Ovary (tissue), 7 donors: ENCODE measurements at regions not wholly inside any gene's neighbourhood (a gene's known extent, or its start where the extent isn't known, plus 50 kb on each side); places are given as distances from the start of the nearest gene placed in this dataset.
A peak's percentile ranks its signal among the peaks of the same experiment; 100 is the strongest.

Source experiments
- DNase-seq, 5 donors: peaks; one replicate each; pipeline ENCODE4 v3.0.0-alpha.2; 2019 to 2020
- H3K27ac ChIP-seq, 2 donors: fragments of 200-600 bp; one replicate each; pipeline versions ENCODE4 v1.5.1 to v1.8.0; 2019 to 2022
- H3K27me3 ChIP-seq: fragments of 200-600 bp; one replicate; pipeline ENCODE4 v1.8.0; 2022
- H3K36me3 ChIP-seq: fragments of 200-600 bp; sonication (generic); one replicate; pipeline ENCODE4 v1.5.1; 2019
- H3K4me1 ChIP-seq: one replicate; pipeline ENCODE4 v1.8.1; 2013; ENCODE audit warnings: mild to moderate bottlenecking, moderate library complexity; ENCODE audit not compliant: insufficient read depth
- H3K4me3 ChIP-seq: fragments of 200-600 bp; sonication (generic); one replicate; pipeline ENCODE4 v1.5.1; 2017
- H3K9me3 ChIP-seq, 2 donors: fragments of 200-600 bp in 1 of 2; sonication (generic) in 1 of 2; one replicate each; pipeline versions ENCODE4 v1.5.1 to v1.8.1; 2013 to 2019; ENCODE audit warnings: mild to moderate bottlenecking in 1 of 2, moderate library complexity in 1 of 2
- EP300 ChIP-seq: sonication (generic); formaldehyde crosslinking; IDR thresholded peaks from one replicate; pipeline ENCODE4 v1.6.1; 2017; ENCODE audit warnings: antibody characterized with exemption
- POLR2A ChIP-seq: fragments of 450-650 bp; IDR thresholded peaks from one replicate; pipeline ENCODE4 v1.6.1; 2017; ENCODE audit warnings: antibody characterized with exemption, mild to moderate bottlenecking, moderate library complexity
- WGBS, 3 donors: extraction: QIAGEN DNeasy Blood & Tissue Kit in 1 of 3; methylation state at CpG; one replicate each; pipeline versions ENCODE4 v1.1.5 to v1.1.7; 2013 to 2017; 5-methylcytosine and 5-hydroxymethylcytosine counted together
- intact Hi-C, 4 donors: fragments of 100-400 bp; cut with DNase I; formaldehyde crosslinking; loops; one replicate each; pipeline versions ENCODE4 v1.11.0 to v1.15.1; 2022 to 2023
- TF ChIP-seq, protein P1 (sequence below), 3 donors: fragments of 450-650 bp in 2 of 3; fragments of 200-600 bp in 1 of 3; IDR thresholded peaks; one replicate each; pipeline versions ENCODE4 v1.5.1 to v1.8.0; 2016 to 2022; ENCODE audit warnings: antibody characterized with exemption in 3 of 3, mild to moderate bottlenecking in 1 of 3
- donor health status: DM: no; HTN: no; CAD: no; lungs with moderate emphysema.
- donor health status: DM: no; HTN: no; CAD: no.
- donor health status: Bipolar disorder and iron deficiency.
- donor health status: DM: no; HTN: no; CAD: no.
- donor health status: DM: yes; HTN: yes; CAD: no.

DNA sequence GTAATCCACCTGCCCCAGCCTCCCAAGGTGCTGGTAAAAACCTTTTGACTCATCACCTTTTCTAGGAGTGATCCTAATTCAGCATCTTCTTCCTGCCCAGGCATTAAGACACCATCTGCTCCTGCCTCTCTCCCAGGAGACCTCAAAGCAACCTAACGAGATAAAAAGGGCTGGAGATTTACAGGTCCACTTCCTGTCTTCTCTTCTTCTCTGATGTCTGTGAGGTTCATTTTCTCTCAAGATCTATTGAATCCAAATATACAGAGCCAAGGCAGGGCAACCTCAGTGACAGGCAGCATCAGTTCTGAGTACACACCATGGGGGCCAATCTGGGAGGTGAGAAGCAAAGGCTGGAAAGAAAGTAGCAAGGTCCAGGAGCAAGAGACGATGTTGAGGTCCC is 219.4 kb downstream of the SETD4 start:
- Histone ChIP-seq H3K27me3 (no peaks in the 10 kb centered on the region), H3K4me1 (no peaks in the 10 kb centered on the region), H3K27ac (no peak overlapping the region), H3K4me3 (no peak overlapping the region), H3K36me3 (no peaks in the 10 kb centered on the region), H3K9me3 (no peaks in the 10 kb centered on the region)
- intact Hi-C loops = loop anchor here in 2 of 4 donors (5.0 to 10.0 kb wide), 2 partner anchors 946 to 954 kb away; no protein-coding TSS in a partner anchor
- WGBS, 3 donors = 80 to 89% (median 87%) methylated on average over 2 of the region's 2 CpGs
- TF ChIP-seq, protein P1, sequence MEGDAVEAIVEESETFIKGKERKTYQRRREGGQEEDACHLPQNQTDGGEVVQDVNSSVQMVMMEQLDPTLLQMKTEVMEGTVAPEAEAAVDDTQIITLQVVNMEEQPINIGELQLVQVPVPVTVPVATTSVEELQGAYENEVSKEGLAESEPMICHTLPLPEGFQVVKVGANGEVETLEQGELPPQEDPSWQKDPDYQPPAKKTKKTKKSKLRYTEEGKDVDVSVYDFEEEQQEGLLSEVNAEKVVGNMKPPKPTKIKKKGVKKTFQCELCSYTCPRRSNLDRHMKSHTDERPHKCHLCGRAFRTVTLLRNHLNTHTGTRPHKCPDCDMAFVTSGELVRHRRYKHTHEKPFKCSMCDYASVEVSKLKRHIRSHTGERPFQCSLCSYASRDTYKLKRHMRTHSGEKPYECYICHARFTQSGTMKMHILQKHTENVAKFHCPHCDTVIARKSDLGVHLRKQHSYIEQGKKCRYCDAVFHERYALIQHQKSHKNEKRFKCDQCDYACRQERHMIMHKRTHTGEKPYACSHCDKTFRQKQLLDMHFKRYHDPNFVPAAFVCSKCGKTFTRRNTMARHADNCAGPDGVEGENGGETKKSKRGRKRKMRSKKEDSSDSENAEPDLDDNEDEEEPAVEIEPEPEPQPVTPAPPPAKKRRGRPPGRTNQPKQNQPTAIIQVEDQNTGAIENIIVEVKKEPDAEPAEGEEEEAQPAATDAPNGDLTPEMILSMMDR (IDR thresholded peaks at IDR 0.05) = no peak
- no peak for TF ChIP-seq POLR2A
- TF ChIP-seq EP300 = no peak
- no peak for DNase-seq

DNA sequence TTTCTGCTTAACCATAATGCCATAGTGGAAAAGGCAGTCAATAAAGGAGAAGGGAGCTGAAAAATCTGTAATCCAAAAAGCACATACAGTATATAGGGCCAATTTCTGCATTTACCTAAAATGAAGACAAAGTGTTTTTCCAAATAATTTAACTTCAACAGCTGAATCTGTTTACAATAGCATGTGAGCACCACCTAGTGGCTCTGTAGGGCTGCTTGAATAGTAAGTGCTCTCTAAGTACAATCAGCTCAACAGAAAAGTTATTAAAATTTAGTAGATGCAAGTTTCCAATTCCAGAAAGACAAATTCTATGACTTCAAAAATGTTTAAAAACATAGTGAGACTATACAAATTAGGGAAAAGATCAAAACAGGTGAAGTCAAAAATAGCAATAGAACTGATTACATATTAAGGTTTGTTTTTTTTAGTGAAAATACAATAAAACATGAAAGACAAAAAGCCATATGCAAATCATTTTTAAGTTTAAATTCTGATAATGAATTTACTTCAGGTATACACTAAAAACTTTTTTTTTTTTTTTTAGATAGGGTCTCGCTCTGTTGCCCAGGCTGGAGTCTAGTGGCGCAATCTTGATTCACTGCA is 220.0 kb downstream of the SETD4 start:
- no peaks in the 10 kb centered on the region for H3K9me3 ChIP-seq
- H3K27ac ChIP-seq = no peak overlapping the region
- 92 to 100% (median 96%) methylated on average over 2 of the region's 2 CpGs for WGBS, 3 donors
- DNase-seq = peak; percentile 37 to 61 (median 44)
- H3K27me3 ChIP-seq = no peaks in the 10 kb centered on the region
- no peaks in the 10 kb centered on the region for H3K4me1 ChIP-seq
- TF ChIP-seq, protein P1 (IDR thresholded peaks at IDR 0.05) = peak; percentile 37 to 70 (median 38)
- TF ChIP-seq EP300 = no peak
- H3K36me3 ChIP-seq = no peaks in the 10 kb centered on the region
- intact Hi-C loops = loop anchor here in 2 of 4 donors (5.0 to 10.0 kb wide), 2 partner anchors 945 to 953 kb away; no protein-coding TSS in a partner anchor
- H3K4me3 ChIP-seq = no peak overlapping the region

DNA sequence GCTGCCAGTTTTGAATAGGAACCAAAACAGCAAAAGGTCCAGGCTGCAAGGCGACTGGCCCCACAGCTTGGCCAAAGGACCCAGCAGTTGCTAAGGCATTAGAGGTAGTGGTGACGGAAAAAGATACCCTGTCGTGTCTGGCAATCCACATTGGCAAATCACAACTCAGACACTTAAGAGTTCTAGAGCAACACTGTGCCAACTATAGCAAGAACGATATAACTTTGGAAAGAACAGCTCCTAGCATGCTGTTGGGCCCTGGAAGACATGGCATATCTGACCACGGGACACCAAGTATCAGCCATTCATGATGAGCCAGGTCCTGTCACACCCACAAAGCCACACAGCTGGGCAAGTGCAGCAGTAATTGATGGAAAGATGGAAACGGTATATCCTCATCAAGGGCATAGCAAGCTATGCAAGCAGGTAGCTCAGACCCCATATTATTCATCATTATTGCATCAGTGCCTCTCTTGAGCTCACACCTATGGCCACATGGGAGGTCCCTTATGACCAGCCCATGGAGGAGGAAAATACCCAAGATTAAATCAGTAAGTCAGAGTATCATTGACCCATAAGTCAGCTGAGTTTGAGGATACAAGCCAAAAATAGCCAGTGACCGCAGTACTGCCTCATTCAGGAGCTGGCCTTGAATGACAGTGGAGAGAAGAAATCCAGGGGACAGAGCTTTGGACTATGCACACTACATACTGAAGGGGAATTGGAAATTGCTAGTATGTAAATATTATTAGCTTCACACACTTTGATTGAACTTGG is 221.2 kb downstream of the SETD4 start:
- TF ChIP-seq POLR2A = no peak
- TF ChIP-seq, protein P1 (IDR thresholded peaks at IDR 0.05) = no peak
- no peak overlapping the region for H3K27ac ChIP-seq
- WGBS, 3 donors = 90 to 95% (median 94%) methylated on average over 7 of the region's 7 CpGs

DNA sequence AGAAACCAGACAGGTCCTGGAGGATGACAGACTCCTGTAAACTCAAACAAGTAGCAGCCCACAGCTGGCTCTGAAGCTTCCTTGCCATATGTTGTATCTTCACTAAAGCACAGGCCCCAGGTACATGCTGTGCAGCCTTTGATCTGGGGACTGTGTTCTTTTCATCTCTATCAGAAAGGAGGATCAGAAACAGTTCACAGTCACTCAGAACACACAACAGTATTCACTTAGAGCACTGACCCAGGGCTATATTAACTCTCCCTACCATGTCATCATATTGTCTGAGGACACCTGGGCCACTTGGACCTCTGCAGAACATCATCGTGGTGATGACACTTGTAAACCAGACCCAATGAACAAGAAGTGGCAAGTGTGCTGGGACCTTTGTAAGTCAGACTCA is 222.0 kb downstream of the SETD4 start:
- no peaks in the 10 kb centered on the region for H3K27me3 ChIP-seq
- H3K27ac ChIP-seq = no peak overlapping the region
- WGBS, 3 donors = 78 to 85% (median 80%) methylated on average over 1 of the region's 1 CpG
- no peak for TF ChIP-seq POLR2A
- no peak for TF ChIP-seq EP300
- TF ChIP-seq, protein P1 (IDR thresholded peaks at IDR 0.05) = no peak
- no peaks in the 10 kb centered on the region for H3K9me3 ChIP-seq
- no peaks in the 10 kb centered on the region for H3K4me1 ChIP-seq
- no peak for DNase-seq
- intact Hi-C loops = no loop called here
- H3K4me3 ChIP-seq = no peak overlapping the region
- no peaks in the 10 kb centered on the region for H3K36me3 ChIP-seq

More for the DNA sequence above, 221.2 kb downstream of the SETD4 start:
- intact Hi-C loops = no loop called here
- Histone ChIP-seq H3K27me3 (no peaks in the 10 kb centered on the region), H3K4me3 (no peak overlapping the region), H3K36me3 (no peaks in the 10 kb centered on the region), H3K4me1 (no peaks in the 10 kb centered on the region), H3K9me3 (no peaks in the 10 kb centered on the region)
- no peak for DNase-seq
